SH-SY5Y (cell line): ENCODE measurements at regions not wholly inside any gene's neighbourhood (a gene's known extent, or its start where the extent isn't known, plus 50 kb on each side); places are given as distances from the start of the nearest gene placed in this dataset.

Experiments
- GATA2 ChIP-seq: IDR thresholded peaks from 2 replicates; pipeline ENCODE4 v1.6.1; 2011; ENCODE audit warnings: mild to moderate bottlenecking, low read depth, low read length
- GATA3 ChIP-seq: IDR thresholded peaks from 2 replicates; pipeline ENCODE4 v1.6.1; 2011; ENCODE audit warnings: low read depth, mild to moderate bottlenecking, low read length, moderate library complexity

DNA sequence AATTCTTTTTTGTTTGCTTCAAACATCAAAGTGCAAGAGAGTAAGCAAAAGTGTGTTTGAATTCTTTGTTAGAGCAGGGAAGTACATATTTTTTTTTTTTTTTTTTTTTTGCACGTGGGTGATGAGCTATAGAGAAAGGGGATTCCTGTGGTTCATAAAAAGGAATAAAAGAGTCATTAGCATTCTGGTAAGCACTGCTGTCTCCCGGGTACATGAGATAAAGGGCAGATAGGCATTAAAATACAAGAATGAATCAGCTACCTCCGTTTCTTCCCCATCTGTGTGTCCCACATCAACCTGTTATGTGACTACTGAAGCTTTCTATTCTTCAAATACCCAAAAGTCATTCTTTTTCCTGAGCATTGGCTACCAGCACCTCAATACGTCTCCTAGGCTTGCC lies 102.4 kb upstream of the SEMA3D start:
- TF ChIP-seq GATA3 (no peak), GATA2 (no peak)
